ENCODE measurements at regions not wholly inside any gene's neighbourhood (a gene's known extent, or its start where the extent isn't known, plus 50 kb on each side); places are given as distances from the start of the nearest gene placed in this dataset.

DNA sequence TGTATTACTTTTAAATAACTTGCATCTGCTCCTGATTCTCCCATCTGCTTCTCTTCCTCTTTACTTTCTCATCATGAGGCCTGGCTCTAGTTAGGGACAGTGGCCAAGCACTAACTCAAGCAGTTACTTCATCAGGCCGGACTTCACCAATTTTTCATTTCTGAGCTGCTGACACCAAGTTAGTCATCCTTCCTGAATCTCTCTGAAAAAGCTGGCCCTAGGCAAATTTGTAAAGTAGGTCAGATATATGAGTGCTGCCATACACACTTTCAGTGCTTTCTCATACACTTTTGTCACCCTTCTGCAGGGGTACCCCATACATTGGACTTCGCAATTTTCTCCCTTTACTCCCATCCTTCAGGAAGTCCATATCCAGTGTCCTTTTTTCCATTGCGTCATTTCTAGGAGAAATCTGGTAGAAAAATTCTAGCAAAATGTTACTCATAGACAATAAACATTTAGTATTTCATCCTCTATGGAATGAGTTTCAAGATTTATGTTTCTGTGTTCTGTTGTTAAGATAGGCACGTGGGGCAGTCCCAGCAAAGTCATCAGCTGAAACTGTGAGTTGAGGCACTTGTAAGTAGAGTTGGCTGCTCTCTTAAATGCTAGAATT, 276.8 kb upstream of the TMPO start:
- Histone ChIP-seq H3K79me2 (ENCODE audit: control insufficient read depth, insufficient read depth, low read length) (no peaks in the 10 kb centered on the region), H3K4me3 (no peak overlapping the region), H3K27ac (ENCODE audit: extremely low read depth, low read depth, low read length) (no peak overlapping the region), H2AFZ (ENCODE audit: low read depth, low read length) (no peak overlapping the region), H3K9me3 (replicated peaks; ENCODE audit: control insufficient read depth, insufficient read depth, low read depth, low read length) (no peaks in the 10 kb centered on the region), H3K36me3 (ENCODE audit: control insufficient read depth, insufficient read depth, low read length) (no peaks in the 10 kb centered on the region), H3K27me3 (ENCODE audit: control insufficient read depth in 2 of 2, insufficient read depth in 2 of 2, low read length in 2 of 2) (no peaks in the 10 kb centered on the region), H3K9me1 (ENCODE audit: control insufficient read depth, insufficient read depth, low read length) (no peaks in the 10 kb centered on the region), H4K20me1 (replicated peaks; ENCODE audit: control insufficient read depth, insufficient read depth, low read length) (no peaks in the 10 kb centered on the region), H3K4me2 (ENCODE audit: insufficient read depth, low read length) (no peak overlapping the region), H3K4me1 (replicated peaks in 1 of 2; ENCODE audit: control insufficient read depth in 2 of 2, insufficient read depth in 2 of 2, low read length in 2 of 2) (no peaks in the 10 kb centered on the region), H3K9ac (ENCODE audit: insufficient read depth in 1 of 2, low read depth in 2 of 2, low read length in 2 of 2) (no peak overlapping the region)
- FAIRE-seq (no peak), ATAC-seq (no peak), DNase-seq (ENCODE audit: extremely low read depth in 1 of 4, low spot score in 3 of 4) (no peak)
- in situ Hi-C loops (cut with MboI) (no loop called here), intact Hi-C loops (cut with micrococcal nuclease) (no loop called here)
- CTCF ChIA-PET (ENCODE audit: low intra/inter-chr PET ratio) = no interaction called here
- no TSS peak for BruUV-seq (replicated peaks)
- TF ChIP-seq ZNF143 (CRISPR knock-in tag; IDR thresholded peaks at IDR 0.05) (no peak), RNF2 (IDR thresholded peaks at IDR 0.05) (no peak), ZNF282 (CRISPR knock-in tag; IDR thresholded peaks at IDR 0.05) (no peak), SP1 (CRISPR knock-in tag; IDR thresholded peaks at IDR 0.05) (no peak), GATAD2A (IDR thresholded peaks at IDR 0.05) (no peak)
- TF ChIP-seq, protein P1, sequence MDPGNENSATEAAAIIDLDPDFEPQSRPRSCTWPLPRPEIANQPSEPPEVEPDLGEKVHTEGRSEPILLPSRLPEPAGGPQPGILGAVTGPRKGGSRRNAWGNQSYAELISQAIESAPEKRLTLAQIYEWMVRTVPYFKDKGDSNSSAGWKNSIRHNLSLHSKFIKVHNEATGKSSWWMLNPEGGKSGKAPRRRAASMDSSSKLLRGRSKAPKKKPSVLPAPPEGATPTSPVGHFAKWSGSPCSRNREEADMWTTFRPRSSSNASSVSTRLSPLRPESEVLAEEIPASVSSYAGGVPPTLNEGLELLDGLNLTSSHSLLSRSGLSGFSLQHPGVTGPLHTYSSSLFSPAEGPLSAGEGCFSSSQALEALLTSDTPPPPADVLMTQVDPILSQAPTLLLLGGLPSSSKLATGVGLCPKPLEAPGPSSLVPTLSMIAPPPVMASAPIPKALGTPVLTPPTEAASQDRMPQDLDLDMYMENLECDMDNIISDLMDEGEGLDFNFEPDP (CRISPR knock-in tag; IDR thresholded peaks at IDR 0.05) = no peak
- TF ChIP-seq, protein P2, sequence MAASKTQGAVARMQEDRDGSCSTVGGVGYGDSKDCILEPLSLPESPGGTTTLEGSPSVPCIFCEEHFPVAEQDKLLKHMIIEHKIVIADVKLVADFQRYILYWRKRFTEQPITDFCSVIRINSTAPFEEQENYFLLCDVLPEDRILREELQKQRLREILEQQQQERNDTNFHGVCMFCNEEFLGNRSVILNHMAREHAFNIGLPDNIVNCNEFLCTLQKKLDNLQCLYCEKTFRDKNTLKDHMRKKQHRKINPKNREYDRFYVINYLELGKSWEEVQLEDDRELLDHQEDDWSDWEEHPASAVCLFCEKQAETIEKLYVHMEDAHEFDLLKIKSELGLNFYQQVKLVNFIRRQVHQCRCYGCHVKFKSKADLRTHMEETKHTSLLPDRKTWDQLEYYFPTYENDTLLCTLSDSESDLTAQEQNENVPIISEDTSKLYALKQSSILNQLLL (CRISPR knock-in tag; IDR thresholded peaks at IDR 0.05; ENCODE audit: borderline replicate concordance) = no peak
- TF ChIP-seq, protein P3, sequence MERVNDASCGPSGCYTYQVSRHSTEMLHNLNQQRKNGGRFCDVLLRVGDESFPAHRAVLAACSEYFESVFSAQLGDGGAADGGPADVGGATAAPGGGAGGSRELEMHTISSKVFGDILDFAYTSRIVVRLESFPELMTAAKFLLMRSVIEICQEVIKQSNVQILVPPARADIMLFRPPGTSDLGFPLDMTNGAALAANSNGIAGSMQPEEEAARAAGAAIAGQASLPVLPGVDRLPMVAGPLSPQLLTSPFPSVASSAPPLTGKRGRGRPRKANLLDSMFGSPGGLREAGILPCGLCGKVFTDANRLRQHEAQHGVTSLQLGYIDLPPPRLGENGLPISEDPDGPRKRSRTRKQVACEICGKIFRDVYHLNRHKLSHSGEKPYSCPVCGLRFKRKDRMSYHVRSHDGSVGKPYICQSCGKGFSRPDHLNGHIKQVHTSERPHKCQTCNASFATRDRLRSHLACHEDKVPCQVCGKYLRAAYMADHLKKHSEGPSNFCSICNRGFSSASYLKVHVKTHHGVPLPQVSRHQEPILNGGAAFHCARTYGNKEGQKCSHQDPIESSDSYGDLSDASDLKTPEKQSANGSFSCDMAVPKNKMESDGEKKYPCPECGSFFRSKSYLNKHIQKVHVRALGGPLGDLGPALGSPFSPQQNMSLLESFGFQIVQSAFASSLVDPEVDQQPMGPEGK (CRISPR knock-in tag; IDR thresholded peaks at IDR 0.05; ENCODE audit: borderline replicate concordance) = no peak
- TF ChIP-seq, protein P4, sequence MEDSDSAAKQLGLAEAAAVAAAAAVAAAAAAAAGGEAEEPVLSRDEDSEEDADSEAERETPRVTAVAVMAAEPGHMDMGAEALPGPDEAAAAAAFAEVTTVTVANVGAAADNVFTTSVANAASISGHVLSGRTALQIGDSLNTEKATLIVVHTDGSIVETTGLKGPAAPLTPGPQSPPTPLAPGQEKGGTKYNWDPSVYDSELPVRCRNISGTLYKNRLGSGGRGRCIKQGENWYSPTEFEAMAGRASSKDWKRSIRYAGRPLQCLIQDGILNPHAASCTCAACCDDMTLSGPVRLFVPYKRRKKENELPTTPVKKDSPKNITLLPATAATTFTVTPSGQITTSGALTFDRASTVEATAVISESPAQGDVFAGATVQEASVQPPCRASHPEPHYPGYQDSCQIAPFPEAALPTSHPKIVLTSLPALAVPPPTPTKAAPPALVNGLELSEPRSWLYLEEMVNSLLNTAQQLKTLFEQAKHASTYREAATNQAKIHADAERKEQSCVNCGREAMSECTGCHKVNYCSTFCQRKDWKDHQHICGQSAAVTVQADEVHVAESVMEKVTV (CRISPR knock-in tag; IDR thresholded peaks at IDR 0.05) = no peak
- POLR2A ChIA-PET = no interaction called here
- 0% methylated on average over 4 of the region's 4 CpGs for WGBS (ENCODE audit: insufficient coverage, low coverage, missing lambda C conversion rate)

Measured in K562 (cell line).